Transverse colon (tissue), 4 donors: ENCODE measurements at regions not wholly inside any gene's neighbourhood (a gene's known extent, or its start where the extent isn't known, plus 50 kb on each side); places are given as distances from the start of the nearest gene placed in this dataset.

ENCODE experiments used
- DNase-seq: peaks from one replicate; pipeline ENCODE4 v3.0.0-alpha.2; 2019
- H3K27ac ChIP-seq, 4 donors: fragments of 200-600 bp; sonication (generic); 2 replicates each; pipeline ENCODE4 v1.5.1; 2016 to 2018; ENCODE audit warnings: inconsistent platforms in 4 of 4
- H3K27me3 ChIP-seq: fragments of 200-600 bp; sonication (generic); 2 replicates; pipeline ENCODE4 v1.5.1; 2017; ENCODE audit warnings: inconsistent platforms
- H3K36me3 ChIP-seq, 4 donors: fragments of 200-600 bp; sonication (generic); 2 replicates each; pipeline ENCODE4 v1.5.1; 2017 to 2019; ENCODE audit warnings: inconsistent platforms in 4 of 4
- H3K4me1 ChIP-seq, 4 donors: fragments of 200-600 bp; sonication (generic); 2 replicates each; pipeline ENCODE4 v1.5.1; 2017 to 2020; ENCODE audit warnings: inconsistent platforms in 4 of 4
- H3K4me3 ChIP-seq, 4 donors: fragments of 200-600 bp; sonication (generic); 1 replicate in 1 of 4; 2 replicates in 3 of 4; pipeline versions ENCODE4 v1.5.1 to v1.6.1; 2017 to 2019; ENCODE audit warnings: inconsistent platforms in 4 of 4
- H3K9me3 ChIP-seq, 2 donors: fragments of 200-600 bp; sonication (generic); 2 replicates each; pipeline ENCODE4 v1.5.1; 2017 to 2019; ENCODE audit warnings: inconsistent platforms in 2 of 2
- EP300 ChIP-seq: sonication (generic); formaldehyde crosslinking; IDR thresholded peaks from one replicate; pipeline ENCODE4 v1.6.1; 2017; ENCODE audit warnings: antibody characterized with exemption, low read depth
- POLR2A ChIP-seq: fragments of 450-650 bp; IDR thresholded peaks from one replicate; pipeline ENCODE4 v1.6.1; 2016; ENCODE audit warnings: antibody characterized with exemption, mild to moderate bottlenecking, moderate library complexity
- POLR2AphosphoS5 ChIP-seq, 3 donors: sonication (generic); formaldehyde crosslinking; IDR thresholded peaks; one replicate each; pipeline ENCODE4 v1.6.1; 2016; ENCODE audit warnings: antibody characterized with exemption in 3 of 3
- WGBS, 2 donors: methylation state at CpG; one replicate each; pipeline ENCODE4 v1.1.5; 2018; ENCODE audit warnings: low coverage in 1 of 2; 5-methylcytosine and 5-hydroxymethylcytosine counted together
- in situ Hi-C, 4 donors: fragments of 200-750 bp; cut with MboI; loops; one replicate each; pipeline versions ENCODE4 v1.15.0 to v1.15.1; 2017; ENCODE audit warnings: low sequenced_read_pairs in 3 of 4, low pct_ligation_motif_present in 1 of 4, low pct_unique_long_range_greater_than_20kb in 1 of 4
- intact Hi-C: fragments of 100-400 bp; cut with DNase I; formaldehyde crosslinking; loops from one replicate; pipeline ENCODE4 v1.15.1; 2023; ENCODE audit warnings: low total_unique reads
- TF ChIP-seq, protein P1 (sequence below), 5 experiments: fragments of 200-600 bp in 3 of 5; fragments of 450-650 bp in 2 of 5; sonication (generic) in 3 of 5; IDR thresholded peaks; 1 replicate in 2 of 5; 2 replicates in 3 of 5; pipeline ENCODE4 v1.5.1; 2016 to 2017; ENCODE audit warnings: antibody characterized with exemption in 5 of 5, inconsistent platforms in 3 of 5, mild to moderate bottlenecking in 2 of 5, moderate library complexity in 1 of 5

DNA sequence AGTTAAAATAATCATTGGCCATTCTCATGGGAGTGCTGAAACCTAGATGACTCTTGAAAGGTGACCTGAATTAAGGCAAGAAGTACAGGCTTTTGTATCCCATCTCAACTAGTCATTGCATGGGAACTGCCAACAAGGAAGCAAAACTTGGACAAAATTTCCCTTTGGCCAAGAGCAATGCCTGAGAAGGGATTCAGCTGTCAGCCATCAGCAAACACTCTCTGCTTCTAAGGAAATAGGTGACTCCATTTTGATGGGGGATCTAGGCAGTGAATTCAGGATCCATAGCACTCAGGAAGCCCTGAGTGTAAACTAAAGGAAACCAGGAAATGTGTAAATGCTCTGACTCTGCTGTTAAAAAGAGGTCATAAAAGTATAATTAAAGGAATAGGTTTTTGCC lies 221.5 kb upstream of the TMEM229A start:
- Histone ChIP-seq H3K9me3 (no peaks in the 10 kb centered on the region), H3K4me1 (no peaks in the 10 kb centered on the region), H3K4me3 (no peak overlapping the region), H3K27ac (no peak overlapping the region), H3K27me3 (no peaks in the 10 kb centered on the region), H3K36me3 (no peaks in the 10 kb centered on the region)
- intact Hi-C loops, result no loop called here
- no peak for DNase-seq
- in situ Hi-C loops, result no loop called here
- TF ChIP-seq POLR2AphosphoS5 (IDR thresholded peaks at IDR 0.05) (no peak), EP300 (no peak), POLR2A (no peak)
- TF ChIP-seq, protein P1, sequence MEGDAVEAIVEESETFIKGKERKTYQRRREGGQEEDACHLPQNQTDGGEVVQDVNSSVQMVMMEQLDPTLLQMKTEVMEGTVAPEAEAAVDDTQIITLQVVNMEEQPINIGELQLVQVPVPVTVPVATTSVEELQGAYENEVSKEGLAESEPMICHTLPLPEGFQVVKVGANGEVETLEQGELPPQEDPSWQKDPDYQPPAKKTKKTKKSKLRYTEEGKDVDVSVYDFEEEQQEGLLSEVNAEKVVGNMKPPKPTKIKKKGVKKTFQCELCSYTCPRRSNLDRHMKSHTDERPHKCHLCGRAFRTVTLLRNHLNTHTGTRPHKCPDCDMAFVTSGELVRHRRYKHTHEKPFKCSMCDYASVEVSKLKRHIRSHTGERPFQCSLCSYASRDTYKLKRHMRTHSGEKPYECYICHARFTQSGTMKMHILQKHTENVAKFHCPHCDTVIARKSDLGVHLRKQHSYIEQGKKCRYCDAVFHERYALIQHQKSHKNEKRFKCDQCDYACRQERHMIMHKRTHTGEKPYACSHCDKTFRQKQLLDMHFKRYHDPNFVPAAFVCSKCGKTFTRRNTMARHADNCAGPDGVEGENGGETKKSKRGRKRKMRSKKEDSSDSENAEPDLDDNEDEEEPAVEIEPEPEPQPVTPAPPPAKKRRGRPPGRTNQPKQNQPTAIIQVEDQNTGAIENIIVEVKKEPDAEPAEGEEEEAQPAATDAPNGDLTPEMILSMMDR (IDR thresholded peaks at IDR 0.05), result no peak

DNA sequence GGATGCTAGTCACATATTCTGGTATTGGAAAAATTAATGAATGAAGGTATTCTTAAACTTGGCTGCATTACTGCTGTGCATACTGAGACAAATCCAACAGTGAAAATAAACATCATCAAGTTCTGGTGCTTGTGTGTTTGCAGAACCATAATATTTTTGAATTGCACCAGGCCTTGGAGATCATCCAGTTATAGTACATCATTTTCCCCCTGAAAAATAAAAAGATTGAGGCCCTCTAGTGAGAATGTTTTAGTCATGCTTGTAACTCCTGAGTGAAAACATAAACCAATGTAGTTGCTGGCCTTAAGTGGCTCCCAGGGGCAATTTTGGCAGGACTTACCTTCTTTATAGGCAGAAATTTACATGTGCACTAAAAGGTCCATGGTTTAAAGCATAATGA lies 218.8 kb upstream of the TMEM229A start:
- DNase-seq, result no peak
- TF ChIP-seq EP300 (no peak), POLR2AphosphoS5 (IDR thresholded peaks at IDR 0.05) (no peak), POLR2A (no peak)
- TF ChIP-seq, protein P1 (IDR thresholded peaks at IDR 0.05), result no peak
- Histone ChIP-seq H3K27me3 (no peaks in the 10 kb centered on the region), H3K36me3 (no peaks in the 10 kb centered on the region), H3K4me1 (no peaks in the 10 kb centered on the region), H3K4me3 (no peak overlapping the region), H3K27ac (no peak overlapping the region), H3K9me3 (no peaks in the 10 kb centered on the region)
- intact Hi-C loops, result no loop called here
- in situ Hi-C loops, result no loop called here

DNA sequence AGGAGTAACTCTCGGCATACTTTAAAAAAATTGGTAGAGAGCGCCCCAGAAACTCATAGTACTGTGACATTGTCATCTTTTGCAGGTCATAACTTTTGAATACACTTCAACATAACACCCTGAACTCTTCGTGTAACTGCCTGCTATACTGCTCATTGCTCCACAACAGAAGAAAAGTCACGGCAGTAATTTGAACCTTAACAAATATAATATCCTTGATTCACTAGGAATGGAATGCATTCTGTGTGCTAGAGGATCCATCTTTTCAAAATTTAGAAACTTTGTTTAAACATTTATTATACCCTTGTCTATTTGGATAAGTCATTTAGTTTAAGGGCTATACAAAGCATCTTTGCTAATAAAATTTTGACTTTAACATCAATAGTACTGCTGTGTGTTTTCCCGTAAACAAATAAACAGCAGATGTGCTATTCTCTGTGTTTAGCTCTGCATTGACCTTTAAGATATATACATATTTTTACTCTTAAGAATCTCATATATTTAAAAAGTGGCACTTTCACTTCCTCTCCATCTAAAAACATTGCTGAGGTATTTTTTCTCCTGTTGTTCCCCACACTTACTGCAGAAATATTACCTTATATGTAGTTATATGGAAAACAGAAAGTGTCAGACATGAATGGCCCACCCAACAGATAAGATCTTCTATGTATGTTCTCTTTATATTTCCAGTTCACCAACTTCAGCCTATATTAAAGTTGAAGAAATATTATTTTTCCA lies 217.6 kb upstream of the TMEM229A start:
- Histone ChIP-seq H3K27ac (no peak overlapping the region), H3K4me3 (no peak overlapping the region), H3K27me3 (no peaks in the 10 kb centered on the region), H3K9me3 (no peaks in the 10 kb centered on the region), H3K4me1 (no peaks in the 10 kb centered on the region), H3K36me3 (no peaks in the 10 kb centered on the region)
- DNase-seq, result no peak
- TF ChIP-seq POLR2A, result no peak
- TF ChIP-seq, protein P1 (IDR thresholded peaks at IDR 0.05), result no peak
- TF ChIP-seq POLR2AphosphoS5 (IDR thresholded peaks at IDR 0.05), result no peak
- no peak for TF ChIP-seq EP300
- WGBS, 2 donors, result 64 to 69% methylated on average over 5 of the region's 5 CpGs
- intact Hi-C loops, result no loop called here
- in situ Hi-C loops, result no loop called here

DNA sequence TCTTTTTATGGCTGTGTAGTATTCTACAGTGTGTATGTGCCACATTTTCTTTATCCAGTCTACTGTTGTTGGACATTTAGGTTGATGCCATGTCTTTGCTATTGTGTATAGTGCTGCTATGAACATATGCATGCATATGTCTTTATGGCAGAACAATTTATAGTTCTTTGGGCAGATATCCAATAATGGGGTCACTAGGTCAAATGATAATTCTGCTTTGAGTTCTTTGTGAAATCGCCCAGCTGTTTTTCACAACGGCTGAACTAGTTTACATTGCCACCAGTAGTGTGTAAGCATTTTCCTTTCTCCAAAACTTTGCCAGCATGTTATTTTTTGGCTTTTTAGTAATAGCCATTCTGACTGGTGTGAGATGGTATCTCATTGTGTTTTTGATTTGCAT lies 214.8 kb upstream of the TMEM229A start:
- Histone ChIP-seq H3K27ac (no peak overlapping the region), H3K36me3 (no peaks in the 10 kb centered on the region), H3K4me3 (no peak overlapping the region), H3K9me3 (no peaks in the 10 kb centered on the region), H3K4me1 (no peaks in the 10 kb centered on the region), H3K27me3 (no peaks in the 10 kb centered on the region)
- WGBS, 2 donors, result 66% methylated on average over 2 of the region's 2 CpGs; no CpG with 5 or more reads in 1 of the 2 donors
- TF ChIP-seq EP300 (no peak), POLR2AphosphoS5 (IDR thresholded peaks at IDR 0.05) (no peak), POLR2A (no peak)
- TF ChIP-seq, protein P1 (IDR thresholded peaks at IDR 0.05), result no peak
- intact Hi-C loops, result no loop called here
- in situ Hi-C loops, result no loop called here
- no peak for DNase-seq
